Peyer's patch (tissue), 4 donors: ENCODE measurements at regions not wholly inside any gene's neighbourhood (a gene's known extent, or its start where the extent isn't known, plus 50 kb on each side); places are given as distances from the start of the nearest gene placed in this dataset.

ENCODE experiments used
- POLR2A ChIP-seq, 2 donors: fragments of 450-650 bp; IDR thresholded peaks; one replicate each; pipeline ENCODE4 v1.5.1; 2017; ENCODE audit warnings: antibody characterized with exemption in 2 of 2, mild to moderate bottlenecking in 2 of 2, moderate library complexity in 2 of 2
- TF ChIP-seq, protein P1 (sequence below), 6 experiments: fragments of 450-650 bp in 4 of 6; fragments of 200-600 bp in 2 of 6; sonication (generic) in 1 of 6; IDR thresholded peaks; one replicate each; pipeline ENCODE4 v1.5.1; 2017 to 2019; ENCODE audit warnings: antibody characterized with exemption in 6 of 6, mild to moderate bottlenecking in 3 of 6, moderate library complexity in 1 of 6

DNA sequence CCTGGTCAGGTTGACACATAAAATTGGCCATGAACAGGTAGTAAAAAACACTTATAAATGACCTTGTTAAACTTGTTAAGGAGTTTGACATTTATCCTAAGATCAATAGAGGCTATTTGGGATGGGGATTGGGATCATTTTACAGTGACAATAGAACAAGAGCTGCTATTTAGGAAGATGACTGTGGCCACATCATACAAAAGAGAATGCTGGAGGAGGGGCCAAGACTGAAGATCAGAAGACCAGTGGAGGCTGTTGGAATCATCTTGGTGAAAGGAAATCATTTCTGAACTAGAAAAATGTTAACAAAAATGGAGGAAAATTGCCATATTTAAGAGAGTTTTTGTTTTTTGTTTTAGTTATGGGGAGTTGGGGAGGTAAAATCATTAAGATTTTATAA is 304.8 kb upstream of the TLE4 start:
- TF ChIP-seq, protein P1, sequence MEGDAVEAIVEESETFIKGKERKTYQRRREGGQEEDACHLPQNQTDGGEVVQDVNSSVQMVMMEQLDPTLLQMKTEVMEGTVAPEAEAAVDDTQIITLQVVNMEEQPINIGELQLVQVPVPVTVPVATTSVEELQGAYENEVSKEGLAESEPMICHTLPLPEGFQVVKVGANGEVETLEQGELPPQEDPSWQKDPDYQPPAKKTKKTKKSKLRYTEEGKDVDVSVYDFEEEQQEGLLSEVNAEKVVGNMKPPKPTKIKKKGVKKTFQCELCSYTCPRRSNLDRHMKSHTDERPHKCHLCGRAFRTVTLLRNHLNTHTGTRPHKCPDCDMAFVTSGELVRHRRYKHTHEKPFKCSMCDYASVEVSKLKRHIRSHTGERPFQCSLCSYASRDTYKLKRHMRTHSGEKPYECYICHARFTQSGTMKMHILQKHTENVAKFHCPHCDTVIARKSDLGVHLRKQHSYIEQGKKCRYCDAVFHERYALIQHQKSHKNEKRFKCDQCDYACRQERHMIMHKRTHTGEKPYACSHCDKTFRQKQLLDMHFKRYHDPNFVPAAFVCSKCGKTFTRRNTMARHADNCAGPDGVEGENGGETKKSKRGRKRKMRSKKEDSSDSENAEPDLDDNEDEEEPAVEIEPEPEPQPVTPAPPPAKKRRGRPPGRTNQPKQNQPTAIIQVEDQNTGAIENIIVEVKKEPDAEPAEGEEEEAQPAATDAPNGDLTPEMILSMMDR (IDR thresholded peaks at IDR 0.05), result no peak
- no peak for TF ChIP-seq POLR2A (IDR thresholded peaks at IDR 0.05)
